HUDEP-2 (cell line): ENCODE measurements at regions not wholly inside any gene's neighbourhood (a gene's known extent, or its start where the extent isn't known, plus 50 kb on each side); places are given as distances from the start of the nearest gene placed in this dataset.

Experiments
- DNase-seq, 76 experiments: peaks; one replicate each; lab custom pipeline; 2025; ENCODE audit not compliant: unreplicated experiment in 76 of 76; lab: John Stamatoyannopoulos, UW

- no peak for DNase-seq
Observed at GRCh38 chr9:79962836-79963235, 391.1 kb downstream of the TLE4 start.

- no peak for DNase-seq
Observed at GRCh38 chr9:79962150-79962549, 390.4 kb downstream of the TLE4 start.

DNA sequence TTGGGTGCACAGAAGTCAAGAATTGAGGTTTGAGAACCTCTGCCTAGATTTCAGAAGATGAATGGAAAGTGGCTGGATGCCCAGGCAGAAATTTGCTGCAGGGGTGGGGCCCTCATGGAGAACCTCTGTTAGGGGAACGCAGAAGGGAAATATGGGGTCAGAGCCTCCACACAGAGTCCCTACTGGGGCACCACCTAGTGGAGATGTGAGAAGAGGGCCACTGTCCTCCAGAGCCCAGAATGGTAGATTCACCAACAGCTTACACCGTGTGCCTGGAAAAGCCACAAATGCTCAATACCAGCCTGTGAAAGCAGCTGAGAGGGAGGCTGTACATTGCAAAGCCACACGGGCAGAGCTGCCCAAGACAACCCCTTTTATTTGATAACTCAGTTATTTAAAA is 383.5 kb downstream of the TLE4 start:
- no peak for DNase-seq

DNA sequence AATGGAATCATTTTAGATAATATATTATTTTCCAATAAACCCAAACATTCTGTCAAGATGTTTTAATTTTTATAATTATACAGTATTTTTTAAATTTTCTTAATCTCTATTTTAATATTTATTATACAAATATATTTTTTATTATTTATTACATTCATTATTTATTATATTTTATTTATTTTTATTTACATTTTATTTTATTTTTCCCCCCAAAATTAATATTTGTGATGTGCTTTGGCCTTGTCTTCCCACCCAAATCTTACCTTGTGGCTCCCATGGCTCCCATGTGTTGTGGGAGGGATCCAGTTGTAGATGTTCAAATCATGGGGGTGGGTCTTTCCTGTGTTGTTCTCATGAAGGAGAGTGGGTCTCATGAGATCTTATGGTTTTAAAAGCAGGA is 382.1 kb downstream of the TLE4 start:
- DNase-seq: no peak

DNA sequence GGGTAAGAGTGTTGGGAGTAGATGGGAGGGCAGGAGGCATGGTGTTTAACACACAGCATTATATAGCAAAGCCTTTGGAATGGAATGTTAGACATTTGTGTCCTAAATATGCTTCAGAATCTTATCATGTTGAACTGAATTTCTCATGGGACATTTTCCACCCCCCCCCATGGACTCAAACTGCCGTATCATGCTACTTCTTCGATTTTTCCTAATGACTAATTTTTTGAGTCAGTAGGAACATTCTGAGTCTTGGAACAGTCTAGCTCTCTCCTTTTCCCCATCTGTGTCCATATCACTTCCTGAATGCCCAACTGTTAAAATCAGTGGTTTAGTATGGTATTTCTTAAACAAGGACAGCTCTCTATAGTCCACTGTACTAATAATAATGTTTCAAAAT is 380.6 kb downstream of the TLE4 start:
- DNase-seq: no peak

DNA sequence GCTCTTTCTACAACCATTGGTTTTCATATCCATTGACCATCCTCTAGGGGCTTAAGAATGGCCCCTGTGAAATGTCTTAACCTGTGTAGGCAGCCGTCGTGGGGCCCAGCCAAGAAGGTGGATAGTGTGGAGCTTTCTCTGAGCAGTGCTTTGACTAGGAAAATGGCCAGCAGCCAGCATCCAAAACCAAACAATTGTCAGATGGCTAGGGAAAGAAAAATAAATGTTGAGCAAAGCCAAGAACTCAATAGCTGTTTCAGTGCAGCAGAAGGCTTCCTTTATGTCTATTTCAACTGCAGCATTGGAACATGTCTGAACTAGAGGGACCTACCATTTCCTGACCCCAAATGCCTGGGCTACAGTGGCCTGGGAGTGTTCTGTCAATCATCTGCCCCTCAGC is 374.9 kb downstream of the TLE4 start:
- no peak for DNase-seq

DNA sequence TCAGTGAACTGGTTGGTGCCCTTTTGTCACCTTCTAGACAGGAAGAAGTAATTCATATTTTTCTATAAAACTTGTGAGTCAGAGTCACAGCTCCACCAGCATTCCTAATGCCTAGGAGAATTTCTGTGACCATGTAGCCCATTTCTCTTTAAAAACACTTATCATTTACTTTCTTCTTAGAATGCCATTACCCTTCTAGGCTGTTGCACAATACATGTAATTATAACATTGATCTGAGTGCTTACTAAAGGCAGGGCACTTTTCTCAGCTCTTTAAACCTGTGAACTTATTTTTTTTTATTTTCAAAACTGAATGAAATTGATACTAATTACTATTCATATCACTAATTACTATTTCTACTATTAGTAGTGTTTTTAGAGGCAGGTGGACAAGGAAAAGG is 373.7 kb downstream of the TLE4 start:
- no peak for DNase-seq

DNA sequence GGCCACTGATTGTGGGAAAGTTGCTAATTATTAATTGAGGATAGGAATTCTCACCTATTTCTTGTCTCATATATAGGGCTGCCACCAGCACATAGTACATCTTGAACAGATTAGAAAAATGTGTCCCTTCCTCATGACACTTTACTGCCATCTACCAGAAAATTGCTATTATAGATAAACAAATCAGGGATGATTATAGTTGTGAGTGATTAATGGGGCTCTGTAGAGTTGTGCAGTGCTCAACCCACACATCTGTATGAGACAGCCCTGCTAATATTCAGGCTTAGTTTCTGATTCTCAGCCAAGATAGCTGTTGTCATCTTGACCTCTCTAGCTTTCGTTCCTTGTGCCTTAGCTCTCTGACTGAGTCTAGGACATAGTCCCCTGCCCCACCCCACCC is 373.3 kb downstream of the TLE4 start:
- DNase-seq: no peak

DNA sequence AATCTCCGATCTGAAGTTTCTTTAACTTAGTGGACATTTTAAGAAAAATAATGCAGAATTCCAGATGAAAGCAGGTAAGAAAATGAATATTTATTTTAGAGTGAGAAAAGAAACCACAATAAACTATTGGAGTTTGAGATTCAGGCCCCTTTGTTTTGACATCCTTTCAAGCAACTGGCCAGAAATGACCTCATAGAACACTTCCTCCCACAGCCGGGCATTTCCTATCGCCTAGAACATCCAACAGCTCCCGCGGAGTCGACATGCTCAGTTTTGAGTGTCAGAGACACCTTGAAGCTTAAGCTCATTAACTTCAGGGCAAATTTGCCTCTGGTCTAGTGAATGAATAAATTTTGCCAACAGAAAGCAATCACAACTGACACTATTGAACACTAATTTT is 369.2 kb downstream of the TLE4 start:
- no peak for DNase-seq

- DNase-seq: no peak
Observed at GRCh38 chr9:79939819-79940218, 368.1 kb downstream of the TLE4 start.

DNA sequence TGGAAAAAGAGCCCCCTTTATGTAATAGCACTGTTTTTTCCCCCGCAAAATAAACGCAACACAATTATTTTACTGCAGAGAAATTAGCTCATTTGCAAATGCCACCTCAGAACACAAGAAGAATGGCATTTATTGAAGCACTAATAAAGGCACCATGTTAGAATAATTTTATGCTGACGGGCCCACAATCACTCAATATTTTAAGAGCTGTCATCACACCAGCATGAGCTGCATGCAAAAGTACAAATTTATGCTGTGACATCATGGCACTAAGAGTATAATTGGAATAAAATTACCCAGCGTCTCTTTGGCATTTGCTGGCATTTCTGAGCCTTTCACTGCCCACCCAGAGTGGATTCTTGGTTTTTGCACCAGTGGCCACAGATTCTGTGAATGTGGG is 364.6 kb downstream of the TLE4 start:
- DNase-seq: no peak

DNA sequence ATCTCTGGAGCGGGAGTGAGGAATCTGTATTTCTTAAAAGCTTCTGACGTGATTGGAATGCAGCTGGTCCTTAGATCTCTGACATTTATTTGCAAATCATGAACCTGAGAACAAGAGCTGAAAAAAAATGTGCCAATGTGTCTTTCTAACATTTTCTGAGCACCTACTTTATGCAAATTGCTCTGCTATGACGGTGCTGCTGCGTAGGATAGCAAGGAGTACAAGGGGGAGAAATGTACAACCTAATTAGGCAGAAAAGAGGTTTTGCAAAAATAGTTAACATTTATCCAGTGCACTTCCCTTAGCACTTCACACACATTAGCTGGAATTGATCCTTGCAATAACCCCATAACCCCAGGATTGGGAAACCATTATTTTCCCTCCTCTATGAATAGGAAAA is 357.5 kb downstream of the TLE4 start:
- DNase-seq: no peak

DNA sequence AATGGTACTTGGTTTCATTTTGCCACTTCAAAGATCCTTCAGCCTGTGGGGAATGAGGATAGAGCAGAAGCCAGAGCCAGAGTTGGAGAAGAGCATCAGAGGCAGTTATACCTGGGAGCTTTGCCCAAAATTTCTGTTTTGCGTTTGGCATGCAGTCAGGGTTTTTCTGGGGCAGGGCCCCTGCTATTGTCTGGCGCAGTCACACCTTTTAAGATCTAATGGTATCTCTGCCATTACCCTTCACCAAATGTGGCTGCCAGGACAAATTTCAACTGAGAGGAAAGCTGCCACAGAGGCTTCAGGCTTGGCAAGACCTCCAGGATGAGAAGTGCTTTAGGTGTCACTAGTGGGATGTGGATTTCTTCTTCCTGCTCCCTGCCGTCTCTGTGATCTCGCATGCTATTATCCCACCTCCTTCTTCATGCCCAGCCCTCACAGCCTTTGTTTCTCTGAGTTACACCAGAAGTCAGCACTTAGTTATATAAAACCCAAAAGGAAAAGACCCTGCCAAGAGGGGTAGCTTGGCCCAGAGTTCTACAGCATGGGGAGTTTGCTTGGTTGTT is 357.0 kb downstream of the TLE4 start:
- DNase-seq: no peak

DNA sequence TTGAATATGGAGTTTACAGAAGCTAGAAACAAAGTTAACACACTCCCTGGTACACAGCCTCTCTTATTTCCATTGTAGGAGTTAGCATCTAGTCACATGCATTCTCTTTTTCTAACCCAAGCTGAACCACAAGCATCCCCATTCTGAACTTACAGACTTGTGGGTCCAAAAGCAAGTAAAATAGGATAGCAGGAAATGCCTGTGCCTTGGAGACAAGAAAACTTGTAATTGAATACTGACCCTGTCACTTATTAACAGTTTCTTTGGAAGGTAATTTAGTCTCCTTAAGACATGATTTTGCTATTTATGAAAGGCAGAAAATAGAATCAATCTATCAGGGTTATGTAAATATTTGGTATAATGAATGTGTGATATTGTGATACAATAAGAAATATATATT is 353.6 kb downstream of the TLE4 start:
- DNase-seq: no peak

GRCh38 chr9:79924836-79925235 is 353.1 kb downstream of the TLE4 start:
- DNase-seq: no peak

GRCh38 chr9:79917421-79917820 is 345.7 kb downstream of the TLE4 start:
- DNase-seq: no peak

- DNase-seq: no peak
Observed at GRCh38 chr9:79913867-79914266, 342.1 kb downstream of the TLE4 start.

GRCh38 chr9:79912318-79913070 is 340.7 kb downstream of the TLE4 start:
- no peak for DNase-seq

GRCh38 chr9:79911724-79912123 is 340.0 kb downstream of the TLE4 start:
- DNase-seq: no peak

- DNase-seq: no peak
Observed at GRCh38 chr9:79902825-79903600, 331.2 kb downstream of the TLE4 start.

DNA sequence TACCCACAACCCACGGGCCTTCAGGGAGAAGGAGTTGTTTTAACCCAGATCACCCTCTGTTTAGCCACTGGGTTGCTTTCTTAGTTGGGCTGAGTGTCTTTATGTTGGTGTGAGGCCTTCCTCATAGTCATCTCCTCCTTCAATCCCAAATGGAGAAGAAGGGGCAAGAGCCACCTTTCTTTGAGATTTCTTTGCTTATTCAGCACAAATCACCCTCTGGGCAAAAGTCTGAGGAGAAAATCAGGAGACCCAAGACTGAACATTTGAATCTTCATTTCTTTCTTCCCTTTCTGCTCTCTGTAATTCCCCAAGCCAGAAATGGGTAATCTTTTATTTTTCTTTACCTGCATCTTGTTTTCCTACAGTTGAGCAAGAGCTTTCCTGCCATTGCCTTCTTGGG is 329.0 kb downstream of the TLE4 start:
- no peak for DNase-seq

- no peak for DNase-seq
Observed at GRCh38 chr9:79896390-79896980, 324.7 kb downstream of the TLE4 start.
